HG02623 (cell line): ENCODE measurements at regions not wholly inside any gene's neighbourhood (a gene's known extent, or its start where the extent isn't known, plus 50 kb on each side); places are given as distances from the start of the nearest gene placed in this dataset.
"Not testable (repeated sequence)": the region's sequence is repeated elsewhere in the genome, so short reads cannot be mapped to it uniquely, and the experiment has no call there.

Experiments used
- ATAC-seq: cut with Tn5 transposase; IDR thresholded peaks from one replicate; pipeline ENCODE4 v1.9.1; 2021; ENCODE audit warnings: moderate library complexity; ENCODE audit not compliant: unreplicated experiment

GRCh38 chr2:5629510-5629909 lies 62.7 kb upstream of the SOX11 start:
- not testable (repeated sequence) for ATAC-seq

GRCh38 chr2:5637051-5637450 lies 55.1 kb upstream of the SOX11 start:
- ATAC-seq, result not testable (repeated sequence)
